Chondrocyte (in vitro differentiated cells): ENCODE measurements at regions not wholly inside any gene's neighbourhood (a gene's known extent, or its start where the extent isn't known, plus 50 kb on each side); places are given as distances from the start of the nearest gene placed in this dataset.
A peak's percentile ranks its signal among the peaks of the same experiment; 100 is the strongest.

ENCODE experiments used
- DNase-seq: peaks from one replicate; pipeline ENCODE4 v3.0.0; 2021; ENCODE audit warnings: mixed read lengths, low spot score
- H3K27ac Mint-ChIP-seq: one replicate; pipeline ENCODE4 v1.8.0; 2021; ENCODE audit warnings: mild to moderate bottlenecking, moderate library complexity, mixed read lengths; ENCODE audit not compliant: unreplicated experiment
- H3K27me3 Mint-ChIP-seq: 2 replicates; pipeline ENCODE4 v1.8.0; 2021; ENCODE audit warnings: low read depth, mixed read lengths
- H3K36me3 Mint-ChIP-seq: 2 replicates; pipeline ENCODE4 v1.8.0; 2021; ENCODE audit warnings: low read depth, mixed read lengths
- H3K4me1 Mint-ChIP-seq: 2 replicates; pipeline ENCODE4 v1.8.0; 2021; ENCODE audit warnings: low read depth, mild to moderate bottlenecking, mixed read lengths
- H3K4me3 Mint-ChIP-seq: one replicate; pipeline ENCODE4 v1.8.0; 2021; ENCODE audit warnings: mild to moderate bottlenecking, moderate library complexity, mixed read lengths; ENCODE audit not compliant: unreplicated experiment
- H3K9me3 Mint-ChIP-seq: 2 replicates; pipeline ENCODE4 v1.8.0; 2021; ENCODE audit warnings: low read depth, mixed read lengths
- TF ChIP-seq, protein P1 (sequence below): fragments of 200-600 bp; sonication (generic); IDR thresholded peaks from 2 replicates; pipeline ENCODE4 v1.5.0; 2021; ENCODE audit warnings: antibody characterized with exemption, mild to moderate bottlenecking, moderate library complexity

DNA sequence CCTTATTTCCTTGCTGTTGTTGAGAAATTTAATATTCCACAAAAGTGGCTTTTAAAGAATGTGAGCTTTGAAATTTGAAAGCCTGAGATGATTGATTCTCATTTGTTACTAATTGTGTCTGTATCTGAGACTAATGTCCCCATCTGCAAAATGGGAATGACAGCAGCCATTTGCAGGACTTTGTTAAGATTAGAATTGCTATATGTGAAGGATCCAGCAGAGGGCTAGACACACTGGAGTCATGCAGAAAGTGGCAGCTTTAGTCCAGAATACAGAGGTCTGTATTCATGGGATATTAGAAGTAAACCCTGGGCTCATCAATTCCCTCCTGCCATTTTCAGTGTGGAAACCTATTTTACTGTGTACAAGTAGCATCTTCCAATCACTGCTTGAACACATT is 296.5 kb upstream of the GYPC start:
- Mint-ChIP-seq H3K9me3 (no peaks in the 10 kb centered on the region), H3K27ac (no peak overlapping the region), H3K36me3 (no peaks in the 10 kb centered on the region), H3K4me3 (no peak overlapping the region), H3K4me1 (no peaks in the 10 kb centered on the region), H3K27me3 (no peaks in the 10 kb centered on the region)
- no peak for DNase-seq
- TF ChIP-seq, protein P1, sequence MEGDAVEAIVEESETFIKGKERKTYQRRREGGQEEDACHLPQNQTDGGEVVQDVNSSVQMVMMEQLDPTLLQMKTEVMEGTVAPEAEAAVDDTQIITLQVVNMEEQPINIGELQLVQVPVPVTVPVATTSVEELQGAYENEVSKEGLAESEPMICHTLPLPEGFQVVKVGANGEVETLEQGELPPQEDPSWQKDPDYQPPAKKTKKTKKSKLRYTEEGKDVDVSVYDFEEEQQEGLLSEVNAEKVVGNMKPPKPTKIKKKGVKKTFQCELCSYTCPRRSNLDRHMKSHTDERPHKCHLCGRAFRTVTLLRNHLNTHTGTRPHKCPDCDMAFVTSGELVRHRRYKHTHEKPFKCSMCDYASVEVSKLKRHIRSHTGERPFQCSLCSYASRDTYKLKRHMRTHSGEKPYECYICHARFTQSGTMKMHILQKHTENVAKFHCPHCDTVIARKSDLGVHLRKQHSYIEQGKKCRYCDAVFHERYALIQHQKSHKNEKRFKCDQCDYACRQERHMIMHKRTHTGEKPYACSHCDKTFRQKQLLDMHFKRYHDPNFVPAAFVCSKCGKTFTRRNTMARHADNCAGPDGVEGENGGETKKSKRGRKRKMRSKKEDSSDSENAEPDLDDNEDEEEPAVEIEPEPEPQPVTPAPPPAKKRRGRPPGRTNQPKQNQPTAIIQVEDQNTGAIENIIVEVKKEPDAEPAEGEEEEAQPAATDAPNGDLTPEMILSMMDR: peak; percentile 71

DNA sequence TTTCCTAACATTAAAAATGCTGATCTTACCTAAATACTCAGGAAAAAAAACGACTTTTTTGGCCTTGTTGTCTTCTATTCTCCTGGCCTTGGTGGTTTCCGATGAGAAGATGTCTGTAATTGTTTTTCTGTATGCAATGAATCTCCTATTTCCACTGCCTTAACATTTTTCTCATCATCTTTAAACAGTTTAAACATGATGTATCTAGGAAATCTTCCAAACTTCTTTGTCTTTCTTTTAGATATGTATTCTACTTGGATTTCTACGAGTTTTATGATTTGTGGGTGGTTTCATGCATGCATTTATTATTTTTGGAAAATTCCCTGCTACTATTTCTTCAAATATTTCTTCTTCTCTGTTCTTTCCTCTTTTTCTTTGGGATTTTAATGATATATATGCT is 288.6 kb upstream of the GYPC start:
- TF ChIP-seq, protein P1: no peak
- Mint-ChIP-seq H3K27me3 (no peaks in the 10 kb centered on the region), H3K4me1 (peaks cover 27% of the 10 kb centered on the region), H3K4me3 (no peak overlapping the region), H3K9me3 (peaks cover 3% of the 10 kb centered on the region), H3K36me3 (no peaks in the 10 kb centered on the region), H3K27ac (no peak overlapping the region)
- DNase-seq: no peak

DNA sequence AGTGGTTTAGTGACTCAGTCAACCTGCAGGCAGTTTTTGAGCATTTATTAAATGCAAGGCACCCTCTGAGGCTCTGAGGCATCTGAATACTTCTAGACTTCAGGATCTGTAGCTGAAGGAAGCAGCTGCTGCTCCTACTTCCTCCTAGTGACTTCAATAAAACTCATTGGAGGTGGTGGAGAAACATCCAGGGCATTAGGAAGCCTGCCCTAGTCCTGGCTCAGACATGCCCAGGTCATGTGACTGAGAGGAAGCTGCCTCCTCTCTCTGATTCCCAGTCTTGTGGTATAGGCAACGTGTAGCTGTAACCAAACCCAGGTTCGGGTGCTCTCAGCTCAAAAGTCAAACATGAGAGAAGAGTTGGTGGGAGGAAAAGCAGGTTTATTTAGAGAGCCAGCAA is 287.2 kb upstream of the GYPC start:
- Mint-ChIP-seq H3K4me3 (no peak overlapping the region), H3K27ac (peak overlapping the region; percentile 45), H3K36me3 (no peaks in the 10 kb centered on the region), H3K4me1 (peaks cover 27% of the 10 kb centered on the region), H3K27me3 (no peaks in the 10 kb centered on the region), H3K9me3 (peaks cover 3% of the 10 kb centered on the region)
- TF ChIP-seq, protein P1: no peak
- DNase-seq: no peak

DNA sequence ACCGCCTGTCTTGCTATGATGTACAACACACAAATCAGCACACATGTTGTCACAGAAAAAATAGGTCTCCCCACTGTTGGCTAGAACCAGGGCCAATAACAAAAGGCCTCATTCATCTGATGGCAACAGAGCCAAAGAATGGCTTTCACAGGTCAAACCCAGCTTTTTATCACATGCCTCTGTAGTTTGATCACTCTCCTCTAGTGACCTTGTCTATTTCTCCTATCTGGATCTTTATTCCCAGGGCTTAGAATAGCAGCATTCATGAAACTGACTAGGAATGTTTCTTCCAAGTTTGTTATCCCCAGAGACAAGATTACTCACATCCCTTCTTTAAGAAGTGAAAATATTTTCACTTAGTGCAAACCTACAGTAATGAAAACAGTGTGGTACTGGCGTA is 285.8 kb upstream of the GYPC start:
- DNase-seq: no peak
- H3K27ac Mint-ChIP-seq: peak overlapping the region; percentile 90
- TF ChIP-seq, protein P1: no peak

DNA sequence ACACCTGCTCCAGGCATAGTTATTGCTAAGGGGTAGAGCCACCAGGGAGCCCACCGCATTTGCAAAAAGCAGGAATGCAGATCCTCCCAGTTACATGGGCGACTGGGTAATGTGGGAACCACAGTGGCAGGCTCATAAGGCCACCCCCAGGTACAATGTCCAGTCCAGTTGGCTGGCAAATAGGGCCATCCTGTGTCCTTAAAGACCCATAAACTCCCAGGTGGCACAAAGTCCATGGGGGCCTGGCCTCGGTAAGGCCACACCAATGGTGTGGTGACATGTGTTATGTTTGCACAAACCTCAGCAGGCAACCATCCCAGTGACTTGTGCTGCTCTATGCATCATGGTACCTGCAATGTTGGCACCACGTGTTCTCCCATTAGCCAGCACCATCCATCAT is 283.6 kb upstream of the GYPC start:
- H3K4me3 Mint-ChIP-seq: no peak overlapping the region
- DNase-seq: no peak
- H3K27ac Mint-ChIP-seq: no peak overlapping the region
- H3K36me3 Mint-ChIP-seq: no peaks in the 10 kb centered on the region
- peaks cover 27% of the 10 kb centered on the region for H3K4me1 Mint-ChIP-seq
- TF ChIP-seq, protein P1: no peak
- peaks cover 7% of the 10 kb centered on the region for H3K9me3 Mint-ChIP-seq
- H3K27me3 Mint-ChIP-seq: no peaks in the 10 kb centered on the region

More for the DNA sequence above, 285.8 kb upstream of the GYPC start:
- Mint-ChIP-seq H3K4me1 (peaks cover 27% of the 10 kb centered on the region), H3K9me3 (peaks cover 3% of the 10 kb centered on the region), H3K4me3 (no peak overlapping the region), H3K36me3 (no peaks in the 10 kb centered on the region), H3K27me3 (no peaks in the 10 kb centered on the region)
